ENCODE measurements at regions not wholly inside any gene's neighbourhood (a gene's known extent, or its start where the extent isn't known, plus 50 kb on each side); places are given as distances from the start of the nearest gene placed in this dataset.
A peak's percentile ranks its signal among the peaks of the same experiment; 100 is the strongest.

DNA sequence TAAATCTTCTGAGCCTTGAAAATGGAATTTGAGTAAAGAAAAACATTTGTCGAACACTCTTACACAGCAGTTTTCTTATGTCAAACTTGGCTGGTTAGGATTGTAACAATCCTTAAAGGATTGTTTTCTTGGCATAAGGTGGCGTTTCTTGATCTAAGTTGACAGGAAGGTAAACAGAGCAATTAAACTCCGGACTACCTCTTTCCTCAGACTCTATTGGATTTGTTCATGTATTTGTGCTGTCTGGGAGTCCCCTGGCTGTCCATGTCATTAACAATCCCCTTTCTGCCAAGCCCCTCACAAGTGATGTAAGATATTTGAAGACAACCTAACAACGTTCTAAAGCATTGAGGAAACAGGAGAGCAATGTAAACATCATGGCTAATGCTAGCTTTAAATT lies 222.5 kb upstream of the SNX19 start:
- ChIA-PET CTCF (no interaction called here), POLR2A (no interaction called here)
- no peak for TF ChIP-seq CTCF (IDR thresholded peaks at IDR 0.05; ENCODE audit: insufficient read depth, low read depth, low read length)
- Histone ChIP-seq H3K4me3 (ENCODE audit: low read depth, low read length) (no peak overlapping the region), H3K27me3 (ENCODE audit: control insufficient read depth, insufficient read depth, low read length) (no peaks in the 10 kb centered on the region), H3K36me3 (ENCODE audit: control insufficient read depth, insufficient read depth, low read length) (no peaks in the 10 kb centered on the region)
- DNase-seq (ENCODE audit: low read depth), result no peak

GRCh38 chr11:131145791-131146190 lies 224.6 kb upstream of the NTM start:
- Histone ChIP-seq H3K27me3 (ENCODE audit: control insufficient read depth, insufficient read depth, low read length) (no peaks in the 10 kb centered on the region), H3K4me3 (ENCODE audit: low read depth, low read length) (no peak overlapping the region), H3K36me3 (ENCODE audit: control insufficient read depth, insufficient read depth, low read length) (no peaks in the 10 kb centered on the region)
- POLR2A ChIA-PET, result no interaction called here
- no peak for TF ChIP-seq CTCF (IDR thresholded peaks at IDR 0.05; ENCODE audit: insufficient read depth, low read depth, low read length)
- CTCF ChIA-PET, result interaction anchor here (1.3 kb wide), 1 partner anchor 13 kb away, joined by 4 read pairs; no protein-coding TSS in a partner anchor
- no peak for DNase-seq (ENCODE audit: low read depth)

DNA sequence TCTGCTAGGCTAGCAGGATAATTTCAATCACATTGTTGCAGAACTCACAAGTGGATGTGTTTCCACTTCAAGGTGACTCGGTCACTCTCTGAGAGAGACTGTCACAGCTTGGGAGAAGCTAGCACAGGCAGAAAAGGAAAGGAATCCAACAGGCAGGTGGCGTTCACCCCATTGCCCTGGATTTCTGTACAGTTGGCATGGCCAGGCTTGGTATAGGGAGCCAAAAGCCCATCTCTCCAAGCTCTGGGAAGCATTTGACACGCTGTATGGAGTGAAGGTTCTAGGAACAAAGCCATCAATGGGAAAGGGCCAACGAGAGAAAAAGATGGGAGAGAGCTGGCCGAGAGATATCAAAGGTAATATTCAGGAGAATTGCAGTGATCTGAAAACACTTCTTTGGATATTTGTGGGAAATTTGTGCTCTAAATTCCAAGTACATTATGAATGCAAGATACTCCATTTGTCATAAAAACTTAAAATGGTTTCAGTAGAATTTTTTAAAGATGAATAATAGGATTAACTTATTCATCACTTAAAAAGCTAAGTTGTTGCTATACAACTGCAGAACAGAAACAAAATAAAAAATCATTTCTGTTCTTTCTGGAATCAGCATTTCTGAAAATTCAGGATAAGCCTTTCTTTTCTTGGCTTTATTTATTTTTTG lies 223.5 kb upstream of the NTM start:
- DNase-seq (ENCODE audit: low read depth), result peak; percentile 9
- CTCF ChIA-PET, result interaction anchor here (0.9 to 1.3 kb wide), 2 partner anchors 9 to 14 kb away, joined by 4 read pairs; no protein-coding TSS in a partner anchor
- no peak for TF ChIP-seq CTCF (IDR thresholded peaks at IDR 0.05; ENCODE audit: insufficient read depth, low read depth, low read length)
- no peaks in the 10 kb centered on the region for H3K27me3 ChIP-seq (ENCODE audit: control insufficient read depth, insufficient read depth, low read length)
- POLR2A ChIA-PET, result no interaction called here
- no peaks in the 10 kb centered on the region for H3K36me3 ChIP-seq (ENCODE audit: control insufficient read depth, insufficient read depth, low read length)
- no peak overlapping the region for H3K4me3 ChIP-seq (ENCODE audit: low read depth, low read length)

DNA sequence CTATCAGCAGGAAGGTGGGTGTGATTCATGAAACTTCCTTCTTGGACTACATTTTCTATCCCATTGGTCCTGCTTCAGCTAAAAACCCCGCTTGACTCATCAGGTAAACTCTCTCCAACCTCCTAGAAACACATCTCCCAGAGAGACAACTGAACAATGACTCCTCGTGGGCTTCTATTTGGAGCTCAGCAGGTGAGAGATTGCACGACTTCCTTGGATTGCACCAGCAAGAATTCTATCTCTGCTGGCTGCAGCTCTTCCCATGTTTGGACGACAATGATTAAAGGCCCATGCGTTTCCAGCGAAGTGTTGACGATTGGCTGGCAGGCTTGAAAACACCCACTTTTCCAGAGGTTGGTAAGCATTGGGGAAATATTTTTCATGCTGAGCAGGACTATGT lies 216.1 kb upstream of the NTM start:
- H3K36me3 ChIP-seq (ENCODE audit: control insufficient read depth, insufficient read depth, low read length), result no peaks in the 10 kb centered on the region
- no peaks in the 10 kb centered on the region for H3K27me3 ChIP-seq (ENCODE audit: control insufficient read depth, insufficient read depth, low read length)
- H3K4me3 ChIP-seq (ENCODE audit: low read depth, low read length), result no peak overlapping the region
- ChIA-PET CTCF (no interaction called here), POLR2A (no interaction called here)
- no peak for TF ChIP-seq CTCF (IDR thresholded peaks at IDR 0.05; ENCODE audit: insufficient read depth, low read depth, low read length)
- no peak for DNase-seq (ENCODE audit: low read depth)

GRCh38 chr11:131157678-131158077 lies 212.7 kb upstream of the NTM start:
- CTCF ChIA-PET, result interaction anchor here (1.0 kb wide), 1 partner anchor 13 kb away, joined by 3 read pairs; no protein-coding TSS in a partner anchor

More at GRCh38 chr11:131157678-131158077, 212.7 kb upstream of the NTM start:
- Histone ChIP-seq H3K36me3 (ENCODE audit: control insufficient read depth, insufficient read depth, low read length) (no peaks in the 10 kb centered on the region), H3K27me3 (ENCODE audit: control insufficient read depth, insufficient read depth, low read length) (no peaks in the 10 kb centered on the region), H3K4me3 (ENCODE audit: low read depth, low read length) (no peak overlapping the region)
- TF ChIP-seq CTCF (IDR thresholded peaks at IDR 0.05; ENCODE audit: insufficient read depth, low read depth, low read length), result no peak
- no peak for DNase-seq (ENCODE audit: low read depth)
- POLR2A ChIA-PET, result no interaction called here
